ENCODE measurements at regions not wholly inside any gene's neighbourhood (a gene's known extent, or its start where the extent isn't known, plus 50 kb on each side); places are given as distances from the start of the nearest gene placed in this dataset.
A peak's percentile ranks its signal among the peaks of the same experiment; 100 is the strongest.

GRCh38 chr14:46490238-46490685, 161.3 kb downstream of the RPL10L start:
- no peak overlapping the region for H3K9ac ChIP-seq (ENCODE audit: low read length)
- peak; percentile 35; the same call in 1 of the 2 replicates for TF ChIP-seq RAD21 (IDR thresholded peaks at IDR 0.05; ENCODE audit: low read depth)
- TF ChIP-seq, protein P1, sequence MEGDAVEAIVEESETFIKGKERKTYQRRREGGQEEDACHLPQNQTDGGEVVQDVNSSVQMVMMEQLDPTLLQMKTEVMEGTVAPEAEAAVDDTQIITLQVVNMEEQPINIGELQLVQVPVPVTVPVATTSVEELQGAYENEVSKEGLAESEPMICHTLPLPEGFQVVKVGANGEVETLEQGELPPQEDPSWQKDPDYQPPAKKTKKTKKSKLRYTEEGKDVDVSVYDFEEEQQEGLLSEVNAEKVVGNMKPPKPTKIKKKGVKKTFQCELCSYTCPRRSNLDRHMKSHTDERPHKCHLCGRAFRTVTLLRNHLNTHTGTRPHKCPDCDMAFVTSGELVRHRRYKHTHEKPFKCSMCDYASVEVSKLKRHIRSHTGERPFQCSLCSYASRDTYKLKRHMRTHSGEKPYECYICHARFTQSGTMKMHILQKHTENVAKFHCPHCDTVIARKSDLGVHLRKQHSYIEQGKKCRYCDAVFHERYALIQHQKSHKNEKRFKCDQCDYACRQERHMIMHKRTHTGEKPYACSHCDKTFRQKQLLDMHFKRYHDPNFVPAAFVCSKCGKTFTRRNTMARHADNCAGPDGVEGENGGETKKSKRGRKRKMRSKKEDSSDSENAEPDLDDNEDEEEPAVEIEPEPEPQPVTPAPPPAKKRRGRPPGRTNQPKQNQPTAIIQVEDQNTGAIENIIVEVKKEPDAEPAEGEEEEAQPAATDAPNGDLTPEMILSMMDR (IDR thresholded peaks at IDR 0.05 in 2 of 3, conservative IDR thresholded peaks at IDR 0.05 in 1 of 3; ENCODE audit: borderline replicate concordance in 1 of 3, insufficient read depth in 1 of 3, low read depth in 2 of 3, low read length in 2 of 3): peak; percentile 23 to 58 (median 45); a peak in 5 of 6 replicates
- TF ChIP-seq FOSL1 (IDR thresholded peaks at IDR 0.05; ENCODE audit: low read depth): no peak
- no peak for TF ChIP-seq SRF (IDR thresholded peaks at IDR 0.05; ENCODE audit: low read depth)
- TF ChIP-seq, protein P2, sequence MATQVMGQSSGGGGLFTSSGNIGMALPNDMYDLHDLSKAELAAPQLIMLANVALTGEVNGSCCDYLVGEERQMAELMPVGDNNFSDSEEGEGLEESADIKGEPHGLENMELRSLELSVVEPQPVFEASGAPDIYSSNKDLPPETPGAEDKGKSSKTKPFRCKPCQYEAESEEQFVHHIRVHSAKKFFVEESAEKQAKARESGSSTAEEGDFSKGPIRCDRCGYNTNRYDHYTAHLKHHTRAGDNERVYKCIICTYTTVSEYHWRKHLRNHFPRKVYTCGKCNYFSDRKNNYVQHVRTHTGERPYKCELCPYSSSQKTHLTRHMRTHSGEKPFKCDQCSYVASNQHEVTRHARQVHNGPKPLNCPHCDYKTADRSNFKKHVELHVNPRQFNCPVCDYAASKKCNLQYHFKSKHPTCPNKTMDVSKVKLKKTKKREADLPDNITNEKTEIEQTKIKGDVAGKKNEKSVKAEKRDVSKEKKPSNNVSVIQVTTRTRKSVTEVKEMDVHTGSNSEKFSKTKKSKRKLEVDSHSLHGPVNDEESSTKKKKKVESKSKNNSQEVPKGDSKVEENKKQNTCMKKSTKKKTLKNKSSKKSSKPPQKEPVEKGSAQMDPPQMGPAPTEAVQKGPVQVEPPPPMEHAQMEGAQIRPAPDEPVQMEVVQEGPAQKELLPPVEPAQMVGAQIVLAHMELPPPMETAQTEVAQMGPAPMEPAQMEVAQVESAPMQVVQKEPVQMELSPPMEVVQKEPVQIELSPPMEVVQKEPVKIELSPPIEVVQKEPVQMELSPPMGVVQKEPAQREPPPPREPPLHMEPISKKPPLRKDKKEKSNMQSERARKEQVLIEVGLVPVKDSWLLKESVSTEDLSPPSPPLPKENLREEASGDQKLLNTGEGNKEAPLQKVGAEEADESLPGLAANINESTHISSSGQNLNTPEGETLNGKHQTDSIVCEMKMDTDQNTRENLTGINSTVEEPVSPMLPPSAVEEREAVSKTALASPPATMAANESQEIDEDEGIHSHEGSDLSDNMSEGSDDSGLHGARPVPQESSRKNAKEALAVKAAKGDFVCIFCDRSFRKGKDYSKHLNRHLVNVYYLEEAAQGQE (IDR thresholded peaks at IDR 0.05; ENCODE audit: low read depth): no peak
- no peak for TF ChIP-seq ZNF274 (IDR thresholded peaks at IDR 0.05; ENCODE audit: low read depth, low read length)
- H3K79me2 ChIP-seq (ENCODE audit: insufficient read depth, low read length): no peaks in the 10 kb centered on the region
- no peaks in the 10 kb centered on the region for H3K9me2 ChIP-seq (ENCODE audit: insufficient read depth)
- CTCF ChIA-PET: interaction anchor here (1.1 to 1.7 kb wide), 3 partner anchors 10 to 551 kb away, joined by 3 to 6 read pairs (median 3); no protein-coding TSS in a partner anchor
- H4K20me1 ChIP-seq (ENCODE audit: insufficient read depth): no peaks in the 10 kb centered on the region
- no peaks in the 10 kb centered on the region; a peak in 1 of 4 replicates for H3K9me3 ChIP-seq (ENCODE audit: control insufficient read depth in 1 of 2, insufficient read depth in 1 of 2, low read depth in 1 of 2, low read length in 2 of 2)
- ATAC-seq (no peak), DNase-seq (ENCODE audit: low read depth, low spot score) (peak; percentile 12)
- POLR2A ChIA-PET: no interaction called here
- intact Hi-C loops (cut with micrococcal nuclease): loop anchor here (2.0 kb wide), 1 partner anchor 551 kb away; no protein-coding TSS in a partner anchor
- no peaks in the 10 kb centered on the region for H3K27me3 ChIP-seq (ENCODE audit: insufficient read depth, low read length)
- no peaks in the 10 kb centered on the region for H3K4me1 ChIP-seq (ENCODE audit: control insufficient read depth in 1 of 2, insufficient read depth in 2 of 2, low read length in 2 of 2)
- no TSS peak for BruUV-seq (replicated peaks)
- no peak overlapping the region for H3K4me2 ChIP-seq (ENCODE audit: low read length)
- RAD21 ChIA-PET (ENCODE audit: low non-redundant PET in 1 of 2, low total read pairs in 2 of 2, uncharacterized antibody in 2 of 2, unreplicated experiment in 2 of 2): no interaction called here
- H3K36me3 ChIP-seq (ENCODE audit: control insufficient read depth in 1 of 2, insufficient read depth in 2 of 2, low read length in 2 of 2): no peaks in the 10 kb centered on the region
- no peak overlapping the region for H3K27ac ChIP-seq (ENCODE audit: low read depth, low read length)
- no peak overlapping the region for H3K4me3 ChIP-seq (replicated peaks in 1 of 2; ENCODE audit: low read depth in 1 of 2, low read length in 2 of 2)
- H2AFZ ChIP-seq (ENCODE audit: low read depth, low read length, poor library complexity, severe bottlenecking): no peak overlapping the region

All from HCT116 (cell line).